ENCODE measurements at regions not wholly inside any gene's neighbourhood (a gene's known extent, or its start where the extent isn't known, plus 50 kb on each side); places are given as distances from the start of the nearest gene placed in this dataset.

DNA sequence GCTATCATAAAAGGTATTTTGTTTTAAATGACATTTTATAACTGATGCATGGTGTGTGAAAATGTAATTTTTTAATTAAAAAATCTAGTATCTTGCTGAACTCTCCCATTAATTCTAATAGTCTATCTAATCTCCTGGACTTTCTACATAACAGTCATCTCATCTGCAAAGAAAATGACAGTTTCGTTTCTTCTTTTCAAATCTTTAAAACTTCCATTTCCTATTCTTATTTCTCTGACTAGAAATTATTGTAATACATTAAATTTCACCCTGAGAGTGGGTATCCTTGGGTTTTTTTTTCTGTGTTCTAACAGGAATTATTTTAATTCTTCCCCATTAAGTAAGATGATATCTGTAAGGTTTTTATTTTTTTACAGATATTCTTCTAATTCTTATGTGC is 120.1 kb downstream of the KCNF1 start:
- no peaks in the 10 kb centered on the region for H3K36me3 ChIP-seq
- TF ChIP-seq CTCF (IDR thresholded peaks at IDR 0.05; ENCODE audit: low read depth, low read length): no peak
- H3K4me1 ChIP-seq (ENCODE audit: low read depth): no peaks in the 10 kb centered on the region
- no peak overlapping the region for H3K27ac ChIP-seq
- no peak for DNase-seq (ENCODE audit: low read depth in 1 of 2, low spot score in 1 of 2)
- H3K27me3 ChIP-seq: no peaks in the 10 kb centered on the region
- no peak overlapping the region for H3K4me3 ChIP-seq
- H3K9me3 ChIP-seq (ENCODE audit: low read depth): no peaks in the 10 kb centered on the region

- Histone ChIP-seq H3K4me1 (ENCODE audit: low read depth) (no peaks in the 10 kb centered on the region), H3K27me3 (no peaks in the 10 kb centered on the region), H3K9me3 (ENCODE audit: low read depth) (no peaks in the 10 kb centered on the region), H3K36me3 (no peaks in the 10 kb centered on the region), H3K27ac (no peak overlapping the region), H3K4me3 (no peak overlapping the region)
- no peak for DNase-seq (ENCODE audit: low read depth in 1 of 2, low spot score in 1 of 2)
- no peak for TF ChIP-seq CTCF (IDR thresholded peaks at IDR 0.05; ENCODE audit: low read depth, low read length)
Observed at GRCh38 chr2:11032396-11032795, 120.7 kb downstream of the KCNF1 start.

- no peak for TF ChIP-seq CTCF (IDR thresholded peaks at IDR 0.05; ENCODE audit: low read depth, low read length)
- no peaks in the 10 kb centered on the region for H3K4me1 ChIP-seq (ENCODE audit: low read depth)
Observed at GRCh38 chr2:11033114-11033513, 121.4 kb downstream of the KCNF1 start.

DNA sequence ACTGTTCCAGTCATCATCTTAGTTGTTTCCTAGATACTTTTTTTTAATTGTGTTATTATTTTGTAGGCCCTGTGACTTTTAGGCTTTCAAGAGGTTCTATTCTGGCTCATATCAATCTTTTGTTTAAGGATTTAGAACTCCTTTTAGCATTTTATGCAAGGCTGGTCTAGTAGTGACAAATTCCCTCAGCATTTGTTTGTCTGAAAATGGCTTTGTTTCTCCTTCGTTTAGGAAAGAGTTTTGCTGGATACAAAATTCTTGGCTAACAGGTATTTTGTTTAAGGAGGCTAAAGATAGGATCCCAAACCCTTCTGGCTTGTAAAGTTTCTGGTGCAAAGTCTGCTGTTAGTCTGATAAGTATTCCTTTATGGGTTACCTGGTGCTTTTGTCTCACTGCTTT is 116.6 kb upstream of the SLC66A3 start:
- TF ChIP-seq CTCF (IDR thresholded peaks at IDR 0.05; ENCODE audit: low read depth, low read length): no peak
- no peak for DNase-seq (ENCODE audit: low read depth in 1 of 2, low spot score in 1 of 2)
- Histone ChIP-seq H3K27ac (no peak overlapping the region), H3K4me1 (ENCODE audit: low read depth) (no peaks in the 10 kb centered on the region), H3K4me3 (no peak overlapping the region), H3K27me3 (no peaks in the 10 kb centered on the region), H3K36me3 (no peaks in the 10 kb centered on the region), H3K9me3 (ENCODE audit: low read depth) (no peaks in the 10 kb centered on the region)

More at GRCh38 chr2:11033114-11033513, 121.4 kb downstream of the KCNF1 start:
- no peak for DNase-seq (ENCODE audit: low read depth in 1 of 2, low spot score in 1 of 2)
- H3K9me3 ChIP-seq (ENCODE audit: low read depth): no peaks in the 10 kb centered on the region
- no peaks in the 10 kb centered on the region for H3K27me3 ChIP-seq
- H3K4me3 ChIP-seq: no peak overlapping the region
- H3K27ac ChIP-seq: no peak overlapping the region
- no peaks in the 10 kb centered on the region for H3K36me3 ChIP-seq

DNA sequence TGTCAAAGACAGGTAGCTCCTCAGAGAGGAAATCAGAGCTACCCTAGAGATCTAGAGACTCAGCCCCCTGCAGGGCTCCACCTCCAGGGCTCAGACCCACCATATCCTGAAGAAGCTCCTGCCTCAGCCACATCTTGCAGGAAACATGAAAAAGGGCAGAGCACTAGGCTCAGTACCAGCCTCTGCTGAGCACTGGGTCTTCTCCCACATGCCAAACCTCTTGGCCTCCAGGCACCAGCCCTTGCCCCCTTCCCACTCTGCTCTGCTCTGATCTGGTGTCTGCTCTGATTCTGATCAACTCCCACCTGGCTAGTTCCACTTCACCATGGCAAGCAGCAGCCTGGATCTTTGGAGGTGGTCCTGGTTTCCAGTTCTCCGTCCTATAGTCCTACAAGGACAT is 114.3 kb upstream of the SLC66A3 start:
- Histone ChIP-seq H3K4me3 (no peak overlapping the region), H3K27me3 (no peaks in the 10 kb centered on the region), H3K4me1 (ENCODE audit: low read depth) (no peaks in the 10 kb centered on the region), H3K9me3 (ENCODE audit: low read depth) (no peaks in the 10 kb centered on the region), H3K27ac (no peak overlapping the region), H3K36me3 (no peaks in the 10 kb centered on the region)
- TF ChIP-seq CTCF (IDR thresholded peaks at IDR 0.05; ENCODE audit: low read depth, low read length): no peak
- DNase-seq (ENCODE audit: low read depth in 1 of 2, low spot score in 1 of 2): no peak

DNA sequence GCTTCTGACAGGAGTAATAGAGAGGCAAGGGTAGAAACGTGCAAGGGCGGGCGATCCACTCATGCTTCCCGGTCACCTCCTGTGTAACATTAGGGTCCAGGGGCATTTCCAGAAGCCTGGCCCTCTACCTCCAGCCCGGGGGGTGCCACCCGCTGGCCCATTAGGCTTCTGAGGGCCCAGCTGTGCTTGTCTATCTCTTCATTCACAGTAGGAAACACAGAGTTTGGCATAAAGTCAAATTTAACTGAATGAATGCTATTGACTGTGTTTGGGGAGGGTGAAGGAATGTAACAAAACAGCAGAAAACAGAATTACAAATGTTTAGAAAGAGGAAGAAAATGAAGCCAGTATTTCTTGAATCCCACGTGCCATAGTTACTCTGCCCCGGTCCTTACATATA is 112.4 kb upstream of the SLC66A3 start:
- H3K4me3 ChIP-seq: no peak overlapping the region
- no peaks in the 10 kb centered on the region for H3K9me3 ChIP-seq (ENCODE audit: low read depth)
- no peaks in the 10 kb centered on the region for H3K27me3 ChIP-seq
- no peak overlapping the region for H3K27ac ChIP-seq
- H3K36me3 ChIP-seq: no peaks in the 10 kb centered on the region
- TF ChIP-seq CTCF (IDR thresholded peaks at IDR 0.05; ENCODE audit: low read depth, low read length): no peak
- no peaks in the 10 kb centered on the region for H3K4me1 ChIP-seq (ENCODE audit: low read depth)
- DNase-seq (ENCODE audit: low read depth in 1 of 2, low spot score in 1 of 2): no peak

Measured in cardiac muscle cell (in vitro differentiated cells and primary cell).